ENCODE measurements at regions not wholly inside any gene's neighbourhood (a gene's known extent, or its start where the extent isn't known, plus 50 kb on each side); places are given as distances from the start of the nearest gene placed in this dataset.

GRCh38 chr15:34700891-34701427, 53.8 kb downstream of the GJD2 start:
- CTCF ChIA-PET, result no interaction called here
- H3K36me3 Mint-ChIP-seq, result no peaks in the 10 kb centered on the region
- no peaks in the 10 kb centered on the region for H3K9me3 Mint-ChIP-seq
- no peaks in the 10 kb centered on the region for H3K4me1 Mint-ChIP-seq
- DNase-seq, result no peak
- no peak overlapping the region for H3K4me3 Mint-ChIP-seq
- no peak overlapping the region for H3K27ac Mint-ChIP-seq
- H3K27me3 Mint-ChIP-seq, result peaks cover 12% of the 10 kb centered on the region

DNA sequence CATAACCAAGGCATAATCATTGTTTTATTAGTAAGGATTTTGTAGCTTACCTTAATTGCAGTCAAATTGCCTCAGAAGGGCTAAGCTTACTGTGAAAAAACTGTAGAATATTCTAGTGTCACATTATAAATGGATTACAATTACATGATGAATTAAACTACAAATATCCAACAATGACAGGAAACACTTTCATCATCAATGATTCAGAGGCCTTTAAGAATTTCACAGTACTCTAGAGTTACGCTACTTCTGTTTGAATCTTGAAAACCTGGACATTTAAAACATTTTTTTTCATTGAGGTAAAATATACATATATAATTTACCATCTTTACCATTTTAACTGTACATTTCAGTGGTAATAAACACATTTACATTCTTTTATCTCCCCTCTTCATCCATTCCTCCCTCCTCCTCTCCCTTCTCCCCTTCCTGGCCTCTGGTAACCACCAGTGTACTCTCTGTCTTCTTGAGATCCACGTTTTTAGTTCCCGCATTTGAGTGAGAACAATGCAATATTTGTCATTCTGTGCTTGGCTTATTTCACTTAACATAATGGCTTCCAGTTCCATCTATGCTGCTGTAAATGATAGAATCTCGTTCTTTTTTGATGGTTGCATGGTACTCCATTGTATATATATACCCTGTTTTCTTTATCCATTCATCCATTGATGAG, 54.7 kb downstream of the GJD2 start:
- Mint-ChIP-seq H3K9me3 (no peaks in the 10 kb centered on the region), H3K4me1 (no peaks in the 10 kb centered on the region), H3K27ac (no peak overlapping the region), H3K4me3 (no peak overlapping the region), H3K36me3 (no peaks in the 10 kb centered on the region), H3K27me3 (peaks cover 11% of the 10 kb centered on the region)
- DNase-seq, result no peak
- CTCF ChIA-PET, result no interaction called here

GRCh38 chr15:34696506-34696905, 58.3 kb downstream of the GJD2 start:
- DNase-seq, result no peak
- Mint-ChIP-seq H3K4me1 (no peaks in the 10 kb centered on the region), H3K4me3 (no peak overlapping the region), H3K27ac (no peak overlapping the region), H3K9me3 (no peaks in the 10 kb centered on the region), H3K36me3 (no peaks in the 10 kb centered on the region), H3K27me3 (peaks cover 23% of the 10 kb centered on the region)
- CTCF ChIA-PET, result no interaction called here

GRCh38 chr15:34693053-34693744, 61.6 kb downstream of the GJD2 start:
- Mint-ChIP-seq H3K36me3 (no peaks in the 10 kb centered on the region), H3K27me3 (peaks cover 23% of the 10 kb centered on the region), H3K27ac (no peak overlapping the region), H3K4me1 (peaks cover 2% of the 10 kb centered on the region), H3K9me3 (no peaks in the 10 kb centered on the region), H3K4me3 (no peak overlapping the region)
- no peak for DNase-seq
- CTCF ChIA-PET, result no interaction called here

DNA sequence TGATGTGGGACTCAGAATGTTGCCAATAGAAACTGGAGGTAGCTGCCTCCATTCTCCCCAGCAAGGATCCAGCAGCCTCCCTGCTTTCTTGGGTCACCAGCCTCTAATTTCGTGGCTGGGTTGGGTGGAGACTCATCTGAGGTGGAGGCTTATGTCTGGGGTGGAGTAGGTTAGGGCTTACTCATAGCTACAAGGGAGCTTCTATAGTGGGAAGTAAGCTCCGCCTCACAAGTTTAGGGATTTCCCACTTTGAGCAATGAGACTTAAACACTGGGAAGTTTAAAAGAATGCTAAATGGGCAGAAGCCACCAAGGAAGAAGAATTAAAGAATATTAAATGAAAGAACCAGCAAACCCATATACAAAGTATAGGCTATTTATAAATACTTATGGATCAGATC, 63.8 kb downstream of the GJD2 start:
- no peak overlapping the region for H3K27ac Mint-ChIP-seq
- H3K4me1 Mint-ChIP-seq, result peaks cover 2% of the 10 kb centered on the region
- CTCF ChIA-PET, result no interaction called here
- H3K36me3 Mint-ChIP-seq, result no peaks in the 10 kb centered on the region
- DNase-seq, result no peak
- H3K4me3 Mint-ChIP-seq, result no peak overlapping the region
- no peaks in the 10 kb centered on the region for H3K9me3 Mint-ChIP-seq
- peaks cover 23% of the 10 kb centered on the region for H3K27me3 Mint-ChIP-seq

DNA sequence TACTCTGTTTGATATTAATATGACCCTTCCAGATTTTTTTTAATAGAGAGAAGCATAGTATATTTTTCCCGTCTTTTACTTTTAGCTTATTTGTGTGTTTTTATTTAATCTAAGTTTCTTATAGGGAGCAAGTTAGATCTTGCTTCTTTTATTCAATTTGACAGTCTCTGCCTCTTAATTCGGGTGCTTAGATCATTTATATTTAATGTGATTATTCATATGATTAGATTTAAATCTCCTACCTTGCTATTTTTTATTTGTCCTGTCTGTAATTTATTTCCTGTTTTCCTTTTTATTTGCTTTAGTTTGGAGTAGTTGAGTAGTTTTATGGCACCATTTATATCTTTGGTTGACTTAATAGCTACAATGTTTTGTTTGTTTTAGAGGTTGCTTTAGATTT, 66.1 kb downstream of the GJD2 start:
- no peak overlapping the region for H3K4me3 Mint-ChIP-seq
- no peak for DNase-seq
- CTCF ChIA-PET, result no interaction called here
- H3K36me3 Mint-ChIP-seq, result no peaks in the 10 kb centered on the region
- no peak overlapping the region for H3K27ac Mint-ChIP-seq
- peaks cover 33% of the 10 kb centered on the region for H3K27me3 Mint-ChIP-seq
- H3K4me1 Mint-ChIP-seq, result peaks cover 2% of the 10 kb centered on the region
- H3K9me3 Mint-ChIP-seq, result no peaks in the 10 kb centered on the region

GRCh38 chr15:34684351-34684750, 70.4 kb downstream of the GJD2 start:
- DNase-seq, result no peak
- peaks cover 14% of the 10 kb centered on the region for H3K27me3 Mint-ChIP-seq
- no peaks in the 10 kb centered on the region for H3K36me3 Mint-ChIP-seq
- H3K4me1 Mint-ChIP-seq, result no peaks in the 10 kb centered on the region
- CTCF ChIA-PET, result no interaction called here
- H3K9me3 Mint-ChIP-seq, result no peaks in the 10 kb centered on the region
- no peak overlapping the region for H3K27ac Mint-ChIP-seq
- H3K4me3 Mint-ChIP-seq, result no peak overlapping the region

- Mint-ChIP-seq H3K9me3 (no peaks in the 10 kb centered on the region), H3K4me1 (no peaks in the 10 kb centered on the region), H3K27ac (no peak overlapping the region), H3K4me3 (no peak overlapping the region), H3K36me3 (no peaks in the 10 kb centered on the region), H3K27me3 (peaks cover 14% of the 10 kb centered on the region)
- DNase-seq, result no peak
- CTCF ChIA-PET, result no interaction called here
These were observed 72.1 kb downstream of the GJD2 start for GRCh38 chr15:34682674-34683073.

DNA sequence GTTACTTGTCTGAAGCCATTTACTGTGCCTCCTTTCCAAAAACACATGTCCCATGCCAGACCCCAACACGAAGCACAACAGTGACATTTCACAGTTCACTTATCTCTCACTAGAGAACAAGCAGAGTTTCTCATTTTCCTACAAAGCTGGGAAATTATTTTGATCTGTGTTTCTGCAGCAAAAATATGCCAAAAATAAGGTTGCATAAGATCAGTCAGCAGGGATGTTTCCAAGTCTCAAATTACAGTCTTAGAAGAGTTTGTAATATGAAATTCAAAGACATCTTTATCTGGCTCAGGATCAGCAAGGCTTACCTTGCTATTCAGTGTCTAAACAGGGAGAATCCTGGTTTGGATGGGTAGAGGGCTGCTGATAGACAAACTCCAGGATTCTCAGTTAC, 75.5 kb downstream of the GJD2 start:
- no peaks in the 10 kb centered on the region for H3K36me3 Mint-ChIP-seq
- H3K9me3 Mint-ChIP-seq, result no peaks in the 10 kb centered on the region
- CTCF ChIA-PET, result no interaction called here
- no peaks in the 10 kb centered on the region for H3K4me1 Mint-ChIP-seq
- H3K27ac Mint-ChIP-seq, result no peak overlapping the region
- DNase-seq, result no peak
- H3K27me3 Mint-ChIP-seq, result peaks cover 15% of the 10 kb centered on the region
- no peak overlapping the region for H3K4me3 Mint-ChIP-seq

DNA sequence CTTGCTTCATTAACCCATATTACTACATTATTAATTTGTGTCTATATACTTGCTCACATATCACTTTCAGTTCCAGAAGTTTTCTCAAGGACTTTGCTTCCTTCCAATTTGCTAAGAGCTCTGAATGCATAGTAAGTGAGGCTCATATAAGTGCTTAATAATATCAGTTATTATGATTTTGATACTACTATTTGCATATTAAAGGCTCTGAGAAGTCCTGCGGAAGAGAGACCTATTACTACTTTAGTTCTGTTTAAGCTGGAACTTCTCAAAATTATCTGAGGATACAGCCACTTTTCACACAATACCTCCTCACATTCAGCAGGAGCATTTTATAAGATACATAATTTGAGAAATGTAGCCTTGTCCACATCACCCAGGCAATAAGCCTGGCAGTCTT, 81.6 kb downstream of the GJD2 start:
- Mint-ChIP-seq H3K27me3 (peaks cover 23% of the 10 kb centered on the region), H3K27ac (no peak overlapping the region), H3K4me3 (no peak overlapping the region), H3K36me3 (no peaks in the 10 kb centered on the region), H3K9me3 (no peaks in the 10 kb centered on the region), H3K4me1 (no peaks in the 10 kb centered on the region)
- CTCF ChIA-PET, result no interaction called here
- DNase-seq, result no peak

- CTCF ChIA-PET, result no interaction called here
- DNase-seq, result no peak
- Mint-ChIP-seq H3K27ac (no peak overlapping the region), H3K4me1 (no peaks in the 10 kb centered on the region), H3K9me3 (no peaks in the 10 kb centered on the region), H3K27me3 (peaks cover 17% of the 10 kb centered on the region), H3K4me3 (no peak overlapping the region), H3K36me3 (no peaks in the 10 kb centered on the region)
These were observed 82.2 kb upstream of the GOLGA8B start for GRCh38 chr15:34665498-34666116.

- no peak for DNase-seq
- no peak overlapping the region for H3K4me3 Mint-ChIP-seq
- no peak overlapping the region for H3K27ac Mint-ChIP-seq
- CTCF ChIA-PET, result no interaction called here
- peaks cover 22% of the 10 kb centered on the region for H3K27me3 Mint-ChIP-seq
- no peaks in the 10 kb centered on the region for H3K4me1 Mint-ChIP-seq
- no peaks in the 10 kb centered on the region for H3K9me3 Mint-ChIP-seq
- no peaks in the 10 kb centered on the region for H3K36me3 Mint-ChIP-seq
These were observed 81.0 kb upstream of the GOLGA8B start for GRCh38 chr15:34664418-34664817.

- Mint-ChIP-seq H3K27me3 (peaks cover 24% of the 10 kb centered on the region), H3K27ac (no peak overlapping the region), H3K4me1 (no peaks in the 10 kb centered on the region), H3K4me3 (no peak overlapping the region), H3K9me3 (no peaks in the 10 kb centered on the region), H3K36me3 (no peaks in the 10 kb centered on the region)
- DNase-seq, result no peak
- CTCF ChIA-PET, result no interaction called here
These were observed 79.7 kb upstream of the GOLGA8B start for GRCh38 chr15:34663101-34663500.

GRCh38 chr15:34659056-34659455, 75.6 kb upstream of the GOLGA8B start:
- Mint-ChIP-seq H3K4me3 (no peak overlapping the region), H3K36me3 (no peaks in the 10 kb centered on the region), H3K27ac (no peak overlapping the region), H3K27me3 (peaks cover 23% of the 10 kb centered on the region), H3K4me1 (no peaks in the 10 kb centered on the region), H3K9me3 (no peaks in the 10 kb centered on the region)
- CTCF ChIA-PET, result no interaction called here
- no peak for DNase-seq

Measured in activated naive CD4-positive, alpha-beta T cell treated with anti-CD3 and anti-CD28 coated beads, Interleukin-2, amount 10 ng/mL, durations not matched to agents 7 days and 5 days (primary cell).